SK-N-SH treated with all-trans-retinoic acid at 6 μM for 48 hours (cell line): ENCODE measurements at regions not wholly inside any gene's neighbourhood (a gene's known extent, or its start where the extent isn't known, plus 50 kb on each side); places are given as distances from the start of the nearest gene placed in this dataset.
"Not testable (repeated sequence)": the region's sequence is repeated elsewhere in the genome, so short reads cannot be mapped to it uniquely, and the experiment has no call there.

ENCODE experiments used
- ARNTL ChIP-seq: fragments of 450-650 bp; formaldehyde crosslinking; IDR thresholded peaks from 2 replicates; pipeline ENCODE4 v1.5.0; 2020; ENCODE audit warnings: low read depth, mild to moderate bottlenecking, moderate library complexity, borderline replicate concordance
- BACH2 ChIP-seq: fragments of 250-450 bp; sonication (Bioruptor Pico); IDR thresholded peaks from 2 replicates; pipeline ENCODE4 v1.9.0; 2021; ENCODE audit warnings: mild to moderate bottlenecking, borderline replicate concordance
- OSR1 ChIP-seq: fragments of 250-450 bp; sonication (Bioruptor Pico); IDR thresholded peaks from 2 replicates; pipeline ENCODE4 v1.8.0; 2022; ENCODE audit warnings: moderate library complexity, mild to moderate bottlenecking, inconsistent platforms
- PPARA ChIP-seq: fragments of 250-450 bp; sonication (Bioruptor Pico); IDR thresholded peaks from 2 replicates; pipeline ENCODE4 v1.5.0; 2020; ENCODE audit warnings: mild to moderate bottlenecking, borderline replicate concordance
- ZFP30 ChIP-seq: fragments of 450-650 bp; formaldehyde crosslinking; IDR thresholded peaks from 2 replicates; pipeline ENCODE4 v1.5.0; 2022; ENCODE audit warnings: mild to moderate bottlenecking, moderate library complexity
- ZNF565 ChIP-seq: fragments of 450-650 bp; formaldehyde crosslinking; conservative IDR thresholded peaks from 2 replicates; pipeline ENCODE4 v1.5.0; 2020; ENCODE audit warnings: low read depth, mild to moderate bottlenecking, moderate library complexity
- TF ChIP-seq, protein P1 (sequence below): fragments of 250-450 bp; sonication (Bioruptor Pico); IDR thresholded peaks from 2 replicates; pipeline ENCODE4 v1.8.0; 2020; ENCODE audit warnings: mild to moderate bottlenecking, moderate library complexity, borderline replicate concordance
- TF ChIP-seq, protein P2 (sequence below): fragments of 250-450 bp; sonication (Bioruptor Pico); IDR thresholded peaks from 2 replicates; pipeline ENCODE4 v1.5.1; 2020; ENCODE audit warnings: low read depth, mild to moderate bottlenecking, moderate library complexity
- TF ChIP-seq, protein P3 (sequence below): fragments of 250-450 bp; sonication (Bioruptor Pico); IDR thresholded peaks from 2 replicates; pipeline ENCODE4 v1.5.1; 2021; ENCODE audit warnings: mild to moderate bottlenecking, moderate library complexity
- TF ChIP-seq, protein P4 (sequence below): fragments of 250-450 bp; sonication (Bioruptor Pico); IDR thresholded peaks from 2 replicates; pipeline ENCODE4 v1.5.0; 2020; ENCODE audit warnings: mild to moderate bottlenecking, moderate library complexity

DNA sequence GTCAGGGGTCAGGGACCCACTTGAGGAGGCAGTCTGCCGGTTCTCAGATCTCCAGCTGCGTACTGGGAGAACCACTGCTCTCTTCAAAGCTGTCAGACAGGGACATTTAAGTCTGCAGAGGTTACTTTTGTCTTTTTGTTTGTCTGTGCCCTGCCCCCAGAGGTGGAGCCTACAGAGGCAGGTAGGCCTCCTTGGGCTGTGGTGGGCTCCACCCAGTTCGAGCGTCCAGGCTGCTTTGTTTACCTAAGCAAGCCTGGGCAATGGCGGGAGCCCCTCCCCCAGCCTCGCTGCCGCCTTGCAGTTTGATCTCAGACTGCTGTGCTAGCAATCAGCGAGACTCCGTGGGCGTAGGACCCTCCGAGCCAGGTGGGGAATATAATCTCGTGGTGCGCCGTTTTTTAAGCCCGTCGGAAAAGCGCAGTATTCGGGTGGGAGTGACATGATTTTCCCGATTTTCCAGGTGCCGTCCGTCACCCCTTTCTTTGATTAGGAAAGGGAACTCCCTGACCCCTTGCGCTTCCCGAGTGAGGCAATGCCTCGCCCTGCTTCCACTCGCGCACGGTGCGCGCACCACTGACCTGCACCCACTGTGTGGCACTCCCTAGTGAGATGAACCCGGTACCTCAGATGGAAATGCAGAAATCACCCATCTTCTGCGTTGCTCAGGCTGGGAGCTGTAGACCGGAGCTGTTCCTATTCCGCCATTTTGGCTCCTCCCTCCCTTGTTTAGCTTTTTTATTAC is 268.6 kb upstream of the SATB1 start:
- TF ChIP-seq, protein P1, sequence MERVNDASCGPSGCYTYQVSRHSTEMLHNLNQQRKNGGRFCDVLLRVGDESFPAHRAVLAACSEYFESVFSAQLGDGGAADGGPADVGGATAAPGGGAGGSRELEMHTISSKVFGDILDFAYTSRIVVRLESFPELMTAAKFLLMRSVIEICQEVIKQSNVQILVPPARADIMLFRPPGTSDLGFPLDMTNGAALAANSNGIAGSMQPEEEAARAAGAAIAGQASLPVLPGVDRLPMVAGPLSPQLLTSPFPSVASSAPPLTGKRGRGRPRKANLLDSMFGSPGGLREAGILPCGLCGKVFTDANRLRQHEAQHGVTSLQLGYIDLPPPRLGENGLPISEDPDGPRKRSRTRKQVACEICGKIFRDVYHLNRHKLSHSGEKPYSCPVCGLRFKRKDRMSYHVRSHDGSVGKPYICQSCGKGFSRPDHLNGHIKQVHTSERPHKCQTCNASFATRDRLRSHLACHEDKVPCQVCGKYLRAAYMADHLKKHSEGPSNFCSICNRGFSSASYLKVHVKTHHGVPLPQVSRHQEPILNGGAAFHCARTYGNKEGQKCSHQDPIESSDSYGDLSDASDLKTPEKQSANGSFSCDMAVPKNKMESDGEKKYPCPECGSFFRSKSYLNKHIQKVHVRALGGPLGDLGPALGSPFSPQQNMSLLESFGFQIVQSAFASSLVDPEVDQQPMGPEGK (CRISPR knock-in tag), result not testable (repeated sequence)
- TF ChIP-seq ARNTL (CRISPR knock-in tag); ZFP30 (CRISPR knock-in tag); ZNF565 (CRISPR knock-in tag); BACH2; PPARA (CRISPR knock-in tag); OSR1 (CRISPR knock-in tag): not testable (repeated sequence)
- TF ChIP-seq, protein P2, sequence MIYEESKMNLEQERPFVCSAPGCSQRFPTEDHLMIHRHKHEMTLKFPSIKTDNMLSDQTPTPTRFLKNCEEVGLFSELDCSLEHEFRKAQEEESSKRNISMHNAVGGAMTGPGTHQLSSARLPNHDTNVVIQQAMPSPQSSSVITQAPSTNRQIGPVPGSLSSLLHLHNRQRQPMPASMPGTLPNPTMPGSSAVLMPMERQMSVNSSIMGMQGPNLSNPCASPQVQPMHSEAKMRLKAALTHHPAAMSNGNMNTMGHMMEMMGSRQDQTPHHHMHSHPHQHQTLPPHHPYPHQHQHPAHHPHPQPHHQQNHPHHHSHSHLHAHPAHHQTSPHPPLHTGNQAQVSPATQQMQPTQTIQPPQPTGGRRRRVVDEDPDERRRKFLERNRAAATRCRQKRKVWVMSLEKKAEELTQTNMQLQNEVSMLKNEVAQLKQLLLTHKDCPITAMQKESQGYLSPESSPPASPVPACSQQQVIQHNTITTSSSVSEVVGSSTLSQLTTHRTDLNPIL (CRISPR knock-in tag), result not testable (repeated sequence)
- TF ChIP-seq, protein P3, sequence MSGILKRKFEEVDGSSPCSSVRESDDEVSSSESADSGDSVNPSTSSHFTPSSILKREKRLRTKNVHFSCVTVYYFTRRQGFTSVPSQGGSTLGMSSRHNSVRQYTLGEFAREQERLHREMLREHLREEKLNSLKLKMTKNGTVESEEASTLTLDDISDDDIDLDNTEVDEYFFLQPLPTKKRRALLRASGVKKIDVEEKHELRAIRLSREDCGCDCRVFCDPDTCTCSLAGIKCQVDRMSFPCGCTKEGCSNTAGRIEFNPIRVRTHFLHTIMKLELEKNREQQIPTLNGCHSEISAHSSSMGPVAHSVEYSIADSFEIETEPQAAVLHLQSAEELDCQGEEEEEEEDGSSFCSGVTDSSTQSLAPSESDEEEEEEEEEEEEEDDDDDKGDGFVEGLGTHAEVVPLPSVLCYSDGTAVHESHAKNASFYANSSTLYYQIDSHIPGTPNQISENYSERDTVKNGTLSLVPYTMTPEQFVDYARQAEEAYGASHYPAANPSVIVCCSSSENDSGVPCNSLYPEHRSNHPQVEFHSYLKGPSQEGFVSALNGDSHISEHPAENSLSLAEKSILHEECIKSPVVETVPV, result not testable (repeated sequence)
- TF ChIP-seq, protein P4, sequence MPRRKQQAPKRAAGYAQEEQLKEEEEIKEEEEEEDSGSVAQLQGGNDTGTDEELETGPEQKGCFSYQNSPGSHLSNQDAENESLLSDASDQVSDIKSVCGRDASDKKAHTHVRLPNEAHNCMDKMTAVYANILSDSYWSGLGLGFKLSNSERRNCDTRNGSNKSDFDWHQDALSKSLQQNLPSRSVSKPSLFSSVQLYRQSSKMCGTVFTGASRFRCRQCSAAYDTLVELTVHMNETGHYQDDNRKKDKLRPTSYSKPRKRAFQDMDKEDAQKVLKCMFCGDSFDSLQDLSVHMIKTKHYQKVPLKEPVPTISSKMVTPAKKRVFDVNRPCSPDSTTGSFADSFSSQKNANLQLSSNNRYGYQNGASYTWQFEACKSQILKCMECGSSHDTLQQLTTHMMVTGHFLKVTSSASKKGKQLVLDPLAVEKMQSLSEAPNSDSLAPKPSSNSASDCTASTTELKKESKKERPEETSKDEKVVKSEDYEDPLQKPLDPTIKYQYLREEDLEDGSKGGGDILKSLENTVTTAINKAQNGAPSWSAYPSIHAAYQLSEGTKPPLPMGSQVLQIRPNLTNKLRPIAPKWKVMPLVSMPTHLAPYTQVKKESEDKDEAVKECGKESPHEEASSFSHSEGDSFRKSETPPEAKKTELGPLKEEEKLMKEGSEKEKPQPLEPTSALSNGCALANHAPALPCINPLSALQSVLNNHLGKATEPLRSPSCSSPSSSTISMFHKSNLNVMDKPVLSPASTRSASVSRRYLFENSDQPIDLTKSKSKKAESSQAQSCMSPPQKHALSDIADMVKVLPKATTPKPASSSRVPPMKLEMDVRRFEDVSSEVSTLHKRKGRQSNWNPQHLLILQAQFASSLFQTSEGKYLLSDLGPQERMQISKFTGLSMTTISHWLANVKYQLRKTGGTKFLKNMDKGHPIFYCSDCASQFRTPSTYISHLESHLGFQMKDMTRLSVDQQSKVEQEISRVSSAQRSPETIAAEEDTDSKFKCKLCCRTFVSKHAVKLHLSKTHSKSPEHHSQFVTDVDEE (CRISPR knock-in tag), result not testable (repeated sequence)
